ENCODE measurements at regions not wholly inside any gene's neighbourhood (a gene's known extent, or its start where the extent isn't known, plus 50 kb on each side); places are given as distances from the start of the nearest gene placed in this dataset.
A peak's percentile ranks its signal among the peaks of the same experiment; 100 is the strongest.

GRCh38 chr12:91994208-91994797 lies 151.3 kb downstream of the BTG1 start:
- no peak for DNase-seq

GRCh38 chr12:91993287-91994017 lies 152.2 kb downstream of the BTG1 start:
- no peak for DNase-seq

- DNase-seq, result no peak
These were observed 154.1 kb downstream of the BTG1 start for GRCh38 chr12:91991399-91992187.

- DNase-seq, result no peak
These were observed 155.1 kb downstream of the BTG1 start for GRCh38 chr12:91990525-91990924.

- no peak for DNase-seq
These were observed 156.5 kb downstream of the BTG1 start for GRCh38 chr12:91989143-91989542.

- DNase-seq, result no peak
These were observed 157.3 kb downstream of the BTG1 start for GRCh38 chr12:91988086-91988923.

DNA sequence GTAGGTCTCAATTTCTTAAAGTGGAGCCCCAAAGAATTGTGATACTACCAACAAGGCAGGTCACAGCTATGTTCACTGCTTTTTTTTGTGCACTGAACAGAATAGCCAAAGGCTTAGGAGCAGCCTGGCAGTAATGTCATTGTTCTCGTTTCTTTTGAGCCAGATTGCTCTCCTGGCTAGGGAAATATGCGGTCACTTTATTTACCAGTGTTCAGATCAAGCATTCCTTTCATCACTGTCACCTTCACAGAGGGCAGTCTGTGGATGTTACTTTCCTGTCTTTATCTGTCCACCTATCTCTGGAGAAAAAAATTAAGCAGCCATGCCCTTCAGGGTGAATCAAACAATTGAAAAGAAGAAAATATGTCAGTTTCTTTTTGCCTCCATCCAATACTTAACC lies 159.6 kb downstream of the BTG1 start:
- DNase-seq, result peak; percentile 28

GRCh38 chr12:91985002-91985787 lies 160.5 kb downstream of the BTG1 start:
- DNase-seq, result no peak

DNA sequence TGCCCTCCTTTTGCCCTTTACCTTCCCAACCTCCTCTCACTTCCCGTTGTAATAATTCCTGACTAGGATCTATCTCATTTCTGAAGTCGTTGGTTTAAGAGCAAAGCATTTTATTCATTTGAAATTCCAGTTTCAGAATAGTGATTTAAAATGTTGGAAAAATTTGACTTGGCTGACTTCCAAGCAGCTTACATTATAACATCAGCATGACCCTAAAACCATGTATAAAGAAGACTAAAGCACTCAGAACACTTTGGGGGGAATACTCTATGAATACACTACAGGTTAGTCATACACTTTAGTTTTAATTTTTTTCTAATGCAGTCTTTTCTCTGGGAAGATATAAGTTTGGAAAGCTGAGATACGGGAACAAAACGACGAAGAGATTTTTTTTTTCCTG lies 161.1 kb downstream of the BTG1 start:
- no peak for DNase-seq

- DNase-seq, result no peak
These were observed 161.7 kb downstream of the BTG1 start for GRCh38 chr12:91983935-91984334.

DNA sequence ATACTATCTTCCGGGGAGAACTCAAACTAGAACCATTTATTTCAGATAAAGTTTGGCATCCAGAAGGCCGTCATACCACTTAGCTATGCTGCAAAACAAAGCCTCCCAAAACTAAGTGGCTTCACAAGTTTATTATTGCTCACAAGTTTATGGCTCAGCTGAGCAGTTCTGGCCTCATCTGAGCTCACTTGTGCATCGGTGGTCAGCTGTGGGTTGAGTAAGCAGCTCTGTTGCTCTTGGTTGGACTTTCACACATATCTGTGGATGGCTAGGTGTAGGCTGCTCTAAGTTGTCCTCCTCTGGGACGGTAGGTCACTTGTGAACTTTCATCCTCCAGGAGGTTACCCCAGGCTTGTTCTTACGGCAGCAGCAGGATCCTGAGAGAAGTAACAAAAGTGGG lies 162.7 kb downstream of the BTG1 start:
- no peak for DNase-seq

DNA sequence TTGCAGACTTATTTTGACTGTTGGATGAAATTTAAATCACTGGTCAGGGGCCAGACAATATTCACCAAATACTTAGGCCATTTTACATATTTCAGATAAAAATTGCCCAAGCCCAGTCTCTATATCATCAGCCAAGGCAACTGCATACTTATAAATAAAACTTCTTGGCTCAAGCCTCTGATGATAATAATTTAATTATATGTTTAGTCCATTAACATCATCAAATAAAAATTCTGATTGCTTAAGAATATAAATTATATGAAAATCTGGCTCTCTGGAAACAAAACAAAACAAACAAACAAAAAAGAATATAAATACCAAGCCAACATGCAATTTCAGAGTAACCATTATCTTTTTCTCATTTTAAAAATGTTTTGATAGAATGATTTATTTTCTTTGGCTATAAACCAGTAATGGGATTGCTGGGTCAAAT lies 165.2 kb downstream of the BTG1 start:
- DNase-seq, result no peak

GRCh38 chr12:91978143-91978542 lies 167.5 kb downstream of the BTG1 start:
- no peak for DNase-seq

GRCh38 chr12:91975891-91976290 lies 169.8 kb downstream of the BTG1 start:
- no peak for DNase-seq

- no peak for DNase-seq
These were observed 171.0 kb downstream of the BTG1 start for GRCh38 chr12:91974541-91975085.

GRCh38 chr12:91973813-91974212 lies 171.8 kb downstream of the BTG1 start:
- DNase-seq, result no peak

GRCh38 chr12:91972896-91973295 lies 172.8 kb downstream of the BTG1 start:
- no peak for DNase-seq

- DNase-seq, result no peak
These were observed 176.9 kb downstream of the BTG1 start for GRCh38 chr12:91968777-91969171.

DNA sequence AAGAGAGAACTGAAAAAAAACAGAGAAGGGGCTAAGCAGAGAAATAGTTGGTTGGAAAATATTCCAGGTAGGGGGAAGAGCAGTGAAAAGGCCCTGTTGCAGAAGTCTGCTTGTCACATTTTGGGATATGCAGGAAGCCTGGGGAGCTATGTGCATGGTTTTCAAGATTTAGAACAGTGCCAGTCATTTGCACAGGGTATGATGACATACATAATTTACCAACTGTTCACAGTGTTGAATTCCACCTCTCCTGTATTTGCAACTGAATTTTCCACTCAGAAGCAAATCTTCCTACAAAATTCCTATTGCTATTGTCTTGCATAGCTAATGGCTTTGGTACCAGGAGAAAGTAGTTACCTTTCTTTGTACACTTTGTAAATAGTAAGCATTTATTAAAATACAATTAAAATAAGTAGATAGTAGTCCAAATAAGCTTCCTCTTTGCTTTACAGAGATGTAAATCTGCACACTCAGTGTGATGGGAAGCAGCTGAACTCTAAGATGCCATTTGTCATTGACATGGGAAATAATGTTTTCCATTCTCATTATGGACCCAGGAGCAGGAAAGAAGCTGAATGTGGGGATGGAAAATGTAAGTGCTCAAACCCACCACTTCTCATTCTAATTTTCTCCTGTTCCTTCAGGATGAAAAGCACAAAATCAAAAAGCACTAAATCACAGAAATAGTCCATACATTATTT lies 177.4 kb downstream of the BTG1 start:
- DNase-seq, result no peak

DNA sequence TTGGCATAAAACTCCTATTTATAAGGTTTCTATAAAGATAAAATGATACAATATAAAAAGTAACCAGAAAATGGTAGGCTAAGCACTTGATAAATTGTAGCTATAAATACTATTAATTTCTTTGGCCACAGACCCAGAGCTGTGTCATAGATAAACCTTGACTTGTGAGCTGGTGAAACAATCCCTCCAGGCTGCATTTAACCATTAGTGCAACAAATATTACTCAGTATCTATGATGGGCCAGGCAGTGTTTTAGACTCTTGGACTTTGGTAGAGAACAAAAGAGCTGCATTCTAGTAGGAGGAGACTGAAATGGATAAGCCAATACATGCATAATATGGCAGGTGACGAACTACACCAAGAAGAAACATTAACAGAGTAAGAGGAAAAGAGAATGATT lies 178.1 kb downstream of the BTG1 start:
- DNase-seq, result no peak

GRCh38 chr12:91965781-91966180 lies 179.9 kb downstream of the BTG1 start:
- DNase-seq, result no peak

Measured in retina (tissue), 1 donor.